Mucosa of rectum (tissue), 2 donors: ENCODE measurements at regions not wholly inside any gene's neighbourhood (a gene's known extent, or its start where the extent isn't known, plus 50 kb on each side); places are given as distances from the start of the nearest gene placed in this dataset.

Experiments
- H3K27ac ChIP-seq, 2 donors: one replicate each; pipeline ENCODE4 v1.7.0; 2013; ENCODE audit warnings: inconsistent platforms in 2 of 2, low read depth in 2 of 2, low read length in 2 of 2
- H3K27me3 ChIP-seq, 2 donors: one replicate each; pipeline ENCODE4 v1.7.0; 2013; ENCODE audit warnings: low read length in 2 of 2; ENCODE audit not compliant: control insufficient read depth in 2 of 2, insufficient read depth in 2 of 2
- H3K36me3 ChIP-seq, 2 donors: one replicate each; pipeline ENCODE4 v1.7.0; 2013; ENCODE audit warnings: low read length in 2 of 2; ENCODE audit not compliant: control insufficient read depth in 2 of 2, insufficient read depth in 2 of 2
- H3K4me1 ChIP-seq, 2 donors: one replicate each; pipeline ENCODE4 v1.7.0; 2013; ENCODE audit warnings: low read length in 2 of 2, mild to moderate bottlenecking in 1 of 2; ENCODE audit not compliant: control insufficient read depth in 2 of 2, insufficient read depth in 2 of 2
- H3K4me3 ChIP-seq, 2 donors: one replicate each; pipeline ENCODE4 v1.7.0; 2013; ENCODE audit warnings: low read length in 2 of 2
- H3K9ac ChIP-seq, 2 donors: one replicate each; pipeline ENCODE4 v1.7.0; 2013; ENCODE audit warnings: low read length in 2 of 2, low read depth in 1 of 2, mild to moderate bottlenecking in 1 of 2
- H3K9me3 ChIP-seq, 2 donors: one replicate each; pipeline ENCODE4 v1.7.0; 2013; ENCODE audit warnings: low read length in 2 of 2; ENCODE audit not compliant: control insufficient read depth in 2 of 2
- donor health status: healthy.
- donor health status: Normal muscosa, but diverticular disease.

DNA sequence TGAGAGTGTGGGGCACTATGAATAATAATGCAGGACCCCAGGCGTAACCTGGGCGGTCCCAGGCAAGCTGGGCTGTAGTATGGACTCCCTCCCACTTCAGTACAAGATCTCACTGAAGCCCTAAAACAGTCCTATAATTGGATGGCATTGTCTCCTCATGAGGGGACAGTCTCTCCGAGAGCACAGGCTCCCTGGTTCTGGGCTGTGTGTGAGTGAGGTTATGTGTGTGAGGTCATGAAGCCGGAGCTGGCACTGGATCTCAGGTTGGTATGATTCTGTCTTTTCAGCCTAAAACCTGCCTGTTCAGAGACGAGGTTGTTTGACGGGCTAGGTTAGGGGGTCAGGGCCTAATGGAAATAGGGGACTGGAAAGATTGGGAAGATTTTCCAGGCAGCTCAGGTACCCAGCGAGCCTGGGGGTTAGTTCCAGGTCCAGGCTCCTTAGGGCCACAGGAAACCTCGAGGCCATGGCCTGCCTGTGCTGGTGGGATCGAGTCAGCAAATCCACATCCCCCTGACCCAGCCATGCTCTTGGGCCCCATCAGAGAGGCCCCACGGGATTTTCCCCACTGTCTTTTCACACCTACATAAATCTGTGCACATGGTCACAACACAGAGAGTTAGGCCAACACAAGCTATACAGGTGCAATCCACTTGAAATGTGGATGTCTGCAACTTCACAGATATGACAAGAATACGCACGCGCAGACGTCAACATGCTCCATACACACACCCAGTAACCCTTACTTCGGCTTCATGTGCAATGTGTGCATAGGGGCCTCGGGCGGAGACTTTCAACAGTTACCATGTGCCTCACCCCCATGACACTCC, 94.8 kb downstream of the INHBB start:
- no peak overlapping the region for H3K4me3 ChIP-seq
- H3K36me3 ChIP-seq = no peaks in the 10 kb centered on the region
- peaks cover 9 to 10% of the 10 kb centered on the region in 2 donors for H3K4me1 ChIP-seq
- H3K9ac ChIP-seq = no peak overlapping the region
- no peaks in the 10 kb centered on the region for H3K9me3 ChIP-seq
- H3K27ac ChIP-seq = no peak overlapping the region
- H3K27me3 ChIP-seq = peaks cover 21 to 25% of the 10 kb centered on the region in 2 donors

DNA sequence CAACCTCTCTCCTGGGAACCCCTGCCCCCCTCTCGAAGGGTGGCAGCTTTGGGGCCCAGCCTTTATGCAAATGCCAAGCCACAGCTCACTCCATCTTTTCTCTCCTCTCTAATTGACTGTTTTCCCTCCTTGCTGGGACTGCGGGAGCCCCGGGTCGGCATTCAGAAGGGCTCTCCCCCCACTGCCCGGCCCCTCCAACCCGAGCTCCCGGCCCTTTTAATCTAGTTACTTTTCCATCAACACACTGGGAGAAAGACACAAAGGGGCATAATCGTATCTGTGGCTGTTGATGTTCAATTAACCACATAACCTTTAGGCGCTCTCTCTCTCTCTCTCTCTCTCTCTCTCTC, 95.4 kb downstream of the INHBB start:
- no peak overlapping the region for H3K27ac ChIP-seq
- H3K9ac ChIP-seq = no peak overlapping the region
- H3K4me1 ChIP-seq = peaks cover 9 to 10% of the 10 kb centered on the region in 2 donors
- H3K4me3 ChIP-seq = no peak overlapping the region
- no peaks in the 10 kb centered on the region for H3K36me3 ChIP-seq
- peaks cover 21 to 25% of the 10 kb centered on the region in 2 donors for H3K27me3 ChIP-seq
- H3K9me3 ChIP-seq = no peaks in the 10 kb centered on the region

DNA sequence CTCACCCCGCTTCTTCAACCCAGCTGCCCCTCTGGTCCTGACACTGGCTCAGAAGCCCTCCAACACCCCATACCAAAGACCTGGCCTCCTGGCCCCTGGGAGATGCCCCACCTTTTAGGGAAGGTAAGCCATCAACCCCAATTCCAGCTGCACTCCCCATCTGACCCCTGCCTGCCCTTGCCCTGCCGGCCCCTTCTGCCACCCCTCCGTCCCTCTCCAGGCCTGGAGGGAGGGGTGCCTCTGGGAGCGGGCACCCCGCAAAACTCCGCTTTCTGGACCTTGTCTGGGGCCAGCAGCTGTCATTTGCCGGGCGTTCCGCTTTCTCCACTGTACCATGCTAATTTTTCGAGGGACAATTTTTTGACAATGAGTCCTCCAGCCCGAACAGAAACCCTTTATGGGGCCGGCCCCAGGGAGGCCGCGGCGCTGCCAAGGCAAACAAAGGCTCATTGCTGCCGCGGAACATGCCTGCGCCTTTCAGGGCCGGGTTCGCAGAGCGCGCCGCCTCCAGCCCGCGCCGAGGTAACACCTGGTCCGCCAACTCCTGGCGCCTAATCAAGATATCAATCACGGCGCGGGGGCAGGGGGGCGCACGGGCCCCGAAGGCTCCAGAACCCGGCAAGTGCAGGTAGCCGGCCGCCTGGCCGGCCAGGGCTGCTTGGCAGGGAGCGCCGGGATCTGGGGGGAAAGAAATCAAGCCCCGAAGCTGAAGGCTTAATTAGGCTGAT, 96.0 kb downstream of the INHBB start:
- peaks cover 9 to 10% of the 10 kb centered on the region in 2 donors for H3K4me1 ChIP-seq
- H3K36me3 ChIP-seq = no peaks in the 10 kb centered on the region
- no peaks in the 10 kb centered on the region for H3K9me3 ChIP-seq
- H3K27ac ChIP-seq = no peak overlapping the region
- peaks cover 21 to 25% of the 10 kb centered on the region in 2 donors for H3K27me3 ChIP-seq
- H3K9ac ChIP-seq = no peak overlapping the region
- peak overlapping the region; percentile 36 to 63 for H3K4me3 ChIP-seq

DNA sequence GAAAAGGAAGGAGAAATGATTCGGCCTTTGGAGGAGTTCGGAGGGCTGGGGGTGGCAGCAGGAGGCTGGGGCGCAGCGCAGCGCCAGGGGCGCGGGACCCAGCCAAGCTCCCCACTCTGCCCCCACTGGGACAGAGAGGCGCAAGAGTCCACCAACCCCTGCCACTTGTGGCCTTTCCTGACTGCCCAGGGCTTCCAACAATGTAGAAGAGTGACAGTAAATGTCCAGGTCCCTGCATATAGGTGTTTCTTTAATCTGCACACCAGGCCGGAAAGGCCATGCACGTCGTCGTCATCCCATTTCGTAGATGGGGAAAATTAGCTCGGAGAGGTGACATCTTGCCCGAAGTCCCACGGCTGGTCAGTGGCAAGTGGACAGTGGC, 96.6 kb downstream of the INHBB start:
- H3K4me1 ChIP-seq = peaks cover 9 to 10% of the 10 kb centered on the region in 2 donors
- H3K9ac ChIP-seq = peak overlapping the region in 1 of 2 donors; percentile 56
- no peaks in the 10 kb centered on the region for H3K9me3 ChIP-seq
- no peaks in the 10 kb centered on the region for H3K36me3 ChIP-seq
- peaks cover 21 to 25% of the 10 kb centered on the region in 2 donors for H3K27me3 ChIP-seq
- no peak overlapping the region for H3K27ac ChIP-seq
- peak overlapping the region; percentile 59 to 63 for H3K4me3 ChIP-seq

DNA sequence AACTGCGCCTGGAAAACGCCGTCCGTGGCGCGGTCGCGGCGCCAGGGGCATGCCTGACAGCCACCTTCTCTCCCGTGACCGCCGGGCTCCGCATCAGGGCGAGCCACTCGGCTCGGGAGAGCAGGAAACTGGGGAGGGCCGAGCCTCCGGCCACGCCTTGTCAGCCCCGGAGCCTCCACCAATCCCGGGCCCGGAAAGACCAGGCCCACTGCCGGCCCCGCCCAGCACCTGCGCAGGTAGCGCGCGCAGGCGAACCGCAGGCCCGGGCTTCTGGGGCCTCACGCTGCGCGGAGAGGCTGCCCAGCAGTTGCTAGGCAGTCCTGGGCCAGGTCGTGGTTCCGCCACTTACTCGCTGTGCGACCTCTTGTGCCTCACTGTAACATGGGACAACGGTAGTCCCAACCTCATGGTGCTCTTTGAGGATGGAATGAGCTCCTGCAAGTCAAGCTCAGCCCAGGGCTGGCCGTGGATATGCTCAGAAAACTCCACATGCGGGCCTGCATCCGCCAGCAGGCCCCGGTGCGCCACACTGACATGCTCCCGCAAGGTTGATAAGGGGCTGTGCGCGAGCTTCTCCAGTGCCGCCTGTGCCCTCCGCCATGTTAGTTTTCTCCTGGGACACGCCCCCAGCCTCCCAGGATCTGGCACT, 97.1 kb downstream of the INHBB start:
- Histone ChIP-seq H3K36me3 (no peaks in the 10 kb centered on the region), H3K27me3 (peaks cover 21 to 25% of the 10 kb centered on the region in 2 donors), H3K27ac (no peak overlapping the region), H3K4me1 (peaks cover 9 to 10% of the 10 kb centered on the region in 2 donors), H3K9me3 (no peaks in the 10 kb centered on the region), H3K4me3 (peak overlapping the region; percentile 59 to 63), H3K9ac (peak overlapping the region in 1 of 2 donors; percentile 56)

DNA sequence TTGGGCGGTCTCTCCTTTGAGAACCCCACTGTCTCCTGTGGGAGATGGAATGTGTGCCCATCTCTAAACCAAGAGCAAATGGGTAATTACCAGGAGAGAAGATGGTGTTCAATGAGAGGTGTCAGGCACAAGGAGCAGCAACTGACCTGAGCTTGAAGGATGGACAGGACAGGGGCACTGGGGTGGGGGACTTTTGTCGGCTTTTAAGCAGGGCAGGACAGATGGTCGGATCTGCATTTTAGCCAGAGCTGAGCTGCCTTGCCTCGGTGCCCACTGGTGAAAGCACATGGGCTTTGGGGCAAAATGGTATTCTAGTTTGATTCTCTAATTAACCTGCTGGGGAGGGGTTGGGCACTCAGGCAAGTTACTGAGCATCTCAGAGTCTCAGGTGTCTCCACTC, 98.0 kb downstream of the INHBB start:
- H3K9me3 ChIP-seq = no peaks in the 10 kb centered on the region
- H3K9ac ChIP-seq = no peak overlapping the region
- peaks cover 9 to 10% of the 10 kb centered on the region in 2 donors for H3K4me1 ChIP-seq
- H3K36me3 ChIP-seq = no peaks in the 10 kb centered on the region
- H3K27me3 ChIP-seq = peaks cover 21 to 25% of the 10 kb centered on the region in 2 donors
- no peak overlapping the region for H3K27ac ChIP-seq
- no peak overlapping the region for H3K4me3 ChIP-seq

DNA sequence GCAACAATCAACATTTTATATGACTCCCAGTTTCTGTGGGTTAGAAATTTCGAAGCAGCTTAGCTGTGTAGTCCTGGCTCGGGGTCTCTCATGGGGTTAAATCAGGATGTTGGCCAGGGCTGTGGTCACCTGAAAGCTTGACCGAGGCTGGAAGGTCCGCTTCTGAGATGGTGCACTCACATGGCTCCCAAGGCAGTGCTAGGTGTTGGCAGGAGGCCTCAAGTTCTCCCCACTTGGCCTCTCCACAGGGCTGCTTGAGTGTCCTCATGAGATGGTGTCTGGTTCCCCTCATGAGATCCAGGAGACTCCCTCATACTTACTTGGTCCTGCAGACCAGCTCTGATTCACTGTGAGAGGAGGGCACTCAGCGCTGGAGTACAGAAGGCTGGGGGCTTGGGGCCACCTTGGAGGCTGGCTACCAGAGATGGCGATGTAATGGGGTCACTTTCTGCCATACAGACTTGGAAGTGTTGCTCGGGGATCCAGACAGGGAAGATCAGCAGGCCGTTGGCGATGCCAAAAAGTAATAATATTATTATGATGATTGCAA, 98.8 kb downstream of the INHBB start:
- Histone ChIP-seq H3K9me3 (no peaks in the 10 kb centered on the region), H3K36me3 (no peaks in the 10 kb centered on the region), H3K27ac (no peak overlapping the region), H3K9ac (no peak overlapping the region), H3K4me3 (no peak overlapping the region), H3K27me3 (peaks cover 18 to 23% of the 10 kb centered on the region in 2 donors), H3K4me1 (peaks cover 9 to 10% of the 10 kb centered on the region in 2 donors)

DNA sequence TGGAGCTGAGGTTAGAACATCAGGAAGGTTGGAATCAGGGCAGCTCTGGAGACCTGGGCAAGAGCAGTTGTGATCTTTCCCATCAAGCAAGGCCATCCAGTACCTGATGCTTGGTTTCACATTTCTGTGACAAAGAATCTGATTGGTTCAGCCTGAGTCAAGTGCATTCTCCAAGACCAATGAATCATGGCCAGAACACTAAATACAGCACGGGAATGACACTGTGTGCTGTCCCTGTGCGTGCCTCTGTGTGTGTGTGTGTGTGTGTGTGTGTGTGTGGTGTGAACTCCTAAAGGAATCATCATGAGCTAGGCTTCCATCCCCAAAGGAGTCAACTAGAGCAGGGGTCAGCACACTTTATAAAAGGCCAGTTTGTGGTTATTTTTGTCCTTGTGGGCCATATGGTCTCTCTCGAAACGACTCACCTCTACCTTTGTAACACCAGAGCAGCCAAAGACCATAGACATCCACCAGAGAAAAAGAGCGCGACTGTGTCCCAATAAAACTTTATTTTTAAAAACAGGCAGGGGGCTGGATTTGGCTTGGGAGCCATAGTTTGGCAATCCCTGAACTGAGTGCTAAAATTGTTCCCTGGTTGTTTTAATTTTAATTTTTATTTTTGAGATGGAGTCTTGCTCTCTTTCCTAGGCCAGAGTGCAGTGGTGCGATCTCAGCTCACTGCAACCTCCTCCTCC, 99.7 kb downstream of the INHBB start:
- no peak overlapping the region for H3K9ac ChIP-seq
- peaks cover 9 to 10% of the 10 kb centered on the region in 2 donors for H3K4me1 ChIP-seq
- H3K36me3 ChIP-seq = no peaks in the 10 kb centered on the region
- H3K4me3 ChIP-seq = no peak overlapping the region
- peaks cover 14 to 19% of the 10 kb centered on the region in 2 donors for H3K27me3 ChIP-seq
- no peaks in the 10 kb centered on the region for H3K9me3 ChIP-seq
- H3K27ac ChIP-seq = no peak overlapping the region

DNA sequence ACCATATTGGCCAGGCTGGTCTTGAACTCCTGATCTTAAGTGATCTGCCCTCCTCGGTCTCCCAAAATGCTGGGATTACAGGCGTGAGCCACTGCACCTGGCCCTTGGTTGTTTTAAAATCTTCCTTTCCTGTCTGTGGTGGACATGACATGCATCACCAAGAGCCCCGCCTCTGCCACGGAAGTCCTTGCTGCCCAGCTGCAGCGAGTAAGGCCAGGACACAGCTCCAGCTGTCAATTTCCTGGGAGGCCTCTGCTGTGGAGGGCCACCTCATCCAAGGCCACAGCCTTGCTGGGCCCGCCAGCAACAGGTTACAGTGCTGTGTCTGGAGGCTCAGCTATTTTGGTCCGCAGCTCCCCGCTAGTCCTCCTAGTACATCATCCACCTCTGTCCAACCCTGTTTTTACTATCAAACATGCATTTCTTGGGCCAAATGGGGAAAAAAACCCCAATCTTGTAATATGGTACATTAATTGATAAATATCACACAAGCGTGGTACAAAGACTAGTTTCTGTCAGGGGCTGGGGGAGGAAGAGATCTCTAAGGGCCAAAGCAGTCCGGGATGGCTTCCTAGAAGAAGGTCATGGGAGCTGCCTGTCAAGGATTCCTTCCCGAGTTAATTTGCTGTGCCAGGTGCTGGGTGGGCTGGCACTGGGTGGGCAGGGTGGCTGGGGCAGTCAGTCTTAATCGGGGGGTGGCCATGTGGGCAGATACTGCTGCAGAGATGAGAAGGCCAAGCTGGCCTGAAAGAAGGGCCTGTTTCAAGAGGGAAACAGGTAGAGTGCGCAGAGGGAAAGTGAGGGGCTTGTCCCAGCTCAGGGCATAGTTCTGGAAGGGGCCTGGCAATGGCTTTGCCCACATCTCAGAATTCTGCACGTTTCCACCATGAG, 100.5 kb downstream of the INHBB start:
- Histone ChIP-seq H3K9ac (no peak overlapping the region), H3K27ac (no peak overlapping the region), H3K36me3 (no peaks in the 10 kb centered on the region), H3K4me3 (no peak overlapping the region), H3K27me3 (peaks cover 7 to 13% of the 10 kb centered on the region in 2 donors), H3K9me3 (no peaks in the 10 kb centered on the region), H3K4me1 (peaks cover 9 to 10% of the 10 kb centered on the region in 2 donors)
